ENCODE measurements at regions not wholly inside any gene's neighbourhood (a gene's known extent, or its start where the extent isn't known, plus 50 kb on each side); places are given as distances from the start of the nearest gene placed in this dataset.

GRCh38 chr11:91382946-91383345 lies 841.7 kb upstream of the FAT3 start:
- Histone ChIP-seq H3K27ac (ENCODE audit: extremely low read depth, low read depth, low read length) (no peak overlapping the region), H3K4me3 (ENCODE audit: low read depth, low read length) (no peak overlapping the region), H3K36me3 (ENCODE audit: control insufficient read depth in 2 of 2, insufficient read depth in 1 of 2, low read length in 2 of 2) (no peaks in the 10 kb centered on the region), H3K9me3 (ENCODE audit: control insufficient read depth, insufficient read depth, low read depth, low read length) (no peaks in the 10 kb centered on the region), H3K4me1 (ENCODE audit: control insufficient read depth, insufficient read depth, low read length) (no peaks in the 10 kb centered on the region)
- POLR2A ChIA-PET = no interaction called here
- CTCF ChIA-PET = no interaction called here
- TF ChIP-seq ZBTB11 (tag by site-specific recombination; conservative IDR thresholded peaks at IDR 0.05; ENCODE audit: low read depth) = no peak
- TF ChIP-seq ZNF449 (tag by site-specific recombination; IDR thresholded peaks at IDR 0.05) = no peak
- no peak for TF ChIP-seq KLF7 (tag by site-specific recombination; IDR thresholded peaks at IDR 0.05; ENCODE audit: borderline replicate concordance)
- no peak for TF ChIP-seq WT1 (tag by site-specific recombination; IDR thresholded peaks at IDR 0.05)
- no peak for TF ChIP-seq HOXC10 (CRISPR knock-in tag; IDR thresholded peaks at IDR 0.05)
- TF ChIP-seq ZNF341 (tag by site-specific recombination; IDR thresholded peaks at IDR 0.05; ENCODE audit: low read depth) = no peak
- no peak for TF ChIP-seq ZNF555 (tag by site-specific recombination; conservative IDR thresholded peaks at IDR 0.05)
- no peak for TF ChIP-seq MZF1 (tag by site-specific recombination; IDR thresholded peaks at IDR 0.05; ENCODE audit: borderline replicate concordance)
- no peak for TF ChIP-seq ZNF214 (tag by site-specific recombination; IDR thresholded peaks at IDR 0.05; ENCODE audit: borderline replicate concordance)
- no peak for TF ChIP-seq ZSCAN23 (tag by site-specific recombination; IDR thresholded peaks at IDR 0.05)
- TF ChIP-seq ZNF274 (IDR thresholded peaks at IDR 0.05; ENCODE audit: low read length) = no peak
- TF ChIP-seq ZNF274 (tag by site-specific recombination; IDR thresholded peaks at IDR 0.05; ENCODE audit: borderline replicate concordance) = no peak
- no peak for TF ChIP-seq BCL6B (tag by site-specific recombination; IDR thresholded peaks at IDR 0.05)
- no peak for TF ChIP-seq MEIS1 (CRISPR knock-in tag; IDR thresholded peaks at IDR 0.05; ENCODE audit: borderline replicate concordance)
- TF ChIP-seq ZNF211 (tag by site-specific recombination; IDR thresholded peaks at IDR 0.05; ENCODE audit: low read depth) = no peak
- no peak for TF ChIP-seq ZNF580 (tag by site-specific recombination; IDR thresholded peaks at IDR 0.05)
- no peak for TF ChIP-seq ZNF654 (tag by site-specific recombination; IDR thresholded peaks at IDR 0.05; ENCODE audit: low read depth)
- no peak for TF ChIP-seq ZNF548 (tag by site-specific recombination; IDR thresholded peaks at IDR 0.05)
- TF ChIP-seq ZNF777 (tag by site-specific recombination; IDR thresholded peaks at IDR 0.05; ENCODE audit: borderline replicate concordance) = no peak

- H3K36me3 ChIP-seq (ENCODE audit: control insufficient read depth in 2 of 2, insufficient read depth in 1 of 2, low read length in 2 of 2) = no peaks in the 10 kb centered on the region
- POLR2A ChIA-PET = no interaction called here
- no peak overlapping the region for H3K4me3 ChIP-seq (ENCODE audit: low read depth, low read length)
- CTCF ChIA-PET = no interaction called here
- no peaks in the 10 kb centered on the region for H3K9me3 ChIP-seq (ENCODE audit: control insufficient read depth, insufficient read depth, low read depth, low read length)
- no peaks in the 10 kb centered on the region for H3K4me1 ChIP-seq (ENCODE audit: control insufficient read depth, insufficient read depth, low read length)
- no peak overlapping the region for H3K27ac ChIP-seq (ENCODE audit: extremely low read depth, low read depth, low read length)
- TF ChIP-seq ZNF223 (tag by site-specific recombination; IDR thresholded peaks at IDR 0.05) (no peak), ZNF24 (tag by site-specific recombination; IDR thresholded peaks at IDR 0.05) (no peak), ZNF600 (tag by site-specific recombination; IDR thresholded peaks at IDR 0.05) (no peak), ZNF398 (tag by site-specific recombination; IDR thresholded peaks at IDR 0.05) (no peak), TCF7L2 (IDR thresholded peaks at IDR 0.05; ENCODE audit: borderline replicate concordance, low read depth, low read length) (no peak), KLF17 (tag by site-specific recombination; IDR thresholded peaks at IDR 0.05) (no peak), ZNF112 (tag by site-specific recombination; IDR thresholded peaks at IDR 0.05) (no peak), SCRT2 (tag by site-specific recombination; IDR thresholded peaks at IDR 0.05) (no peak), ZNF768 (tag by site-specific recombination; IDR thresholded peaks at IDR 0.05) (no peak), TRIM28 (IDR thresholded peaks at IDR 0.05; ENCODE audit: borderline replicate concordance, low read length) (no peak)
These were observed 849.8 kb upstream of the FAT3 start for GRCh38 chr11:91374794-91375193.
